GM12874 (cell line): ENCODE measurements at regions not wholly inside any gene's neighbourhood (a gene's known extent, or its start where the extent isn't known, plus 50 kb on each side); places are given as distances from the start of the nearest gene placed in this dataset.

Experiments used
- CTCF ChIP-seq: IDR thresholded peaks from 2 replicates; pipeline ENCODE4 v1.5.1; 2011; ENCODE audit warnings: low read depth, mild to moderate bottlenecking, control low read depth, low read length, moderate library complexity; ENCODE audit not compliant: insufficient read depth

- TF ChIP-seq CTCF, result no peak
Measured at GRCh38 chr2:136441979-136442714, 323.2 kb upstream of the THSD7B start.

GRCh38 chr2:136439064-136439676 is 321.2 kb upstream of the CXCR4 start:
- TF ChIP-seq CTCF, result no peak

- TF ChIP-seq CTCF, result no peak
Measured at GRCh38 chr2:136437461-136437860, 319.5 kb upstream of the CXCR4 start.

- no peak for TF ChIP-seq CTCF
Measured at GRCh38 chr2:136436936-136437335, 319.0 kb upstream of the CXCR4 start.

- TF ChIP-seq CTCF, result no peak
Measured at GRCh38 chr2:136434251-136434715, 316.3 kb upstream of the CXCR4 start.

GRCh38 chr2:136433261-136433660 is 315.3 kb upstream of the CXCR4 start:
- TF ChIP-seq CTCF, result no peak

GRCh38 chr2:136424112-136424511 is 306.2 kb upstream of the CXCR4 start:
- no peak for TF ChIP-seq CTCF
